Panc1 (cell line): ENCODE measurements at regions not wholly inside any gene's neighbourhood (a gene's known extent, or its start where the extent isn't known, plus 50 kb on each side); places are given as distances from the start of the nearest gene placed in this dataset.

Experiments
- CTCF ChIP-seq: fragments of 450-650 bp; IDR thresholded peaks from 2 replicates; pipeline ENCODE4 v1.5.1; 2017; ENCODE audit warnings: mild to moderate bottlenecking
- POLR2AphosphoS5 ChIP-seq: IDR thresholded peaks from 2 replicates; pipeline ENCODE4 v1.6.1; 2012; ENCODE audit warnings: mild to moderate bottlenecking, low read depth, low read length, moderate library complexity
- REST ChIP-seq, 2 experiments: IDR thresholded peaks; 2 replicates each; pipeline ENCODE4 v1.6.1; 2011 to 2012; ENCODE audit warnings: low read depth in 2 of 2, control low read depth in 1 of 2, low read length in 1 of 2, mild to moderate bottlenecking in 1 of 2, moderate library complexity in 1 of 2; ENCODE audit not compliant: insufficient read depth in 1 of 2
- SIN3A ChIP-seq: IDR thresholded peaks from 2 replicates; pipeline ENCODE4 v1.6.1; 2012; ENCODE audit warnings: low read depth, mild to moderate bottlenecking, low read length, moderate library complexity, borderline replicate concordance; ENCODE audit not compliant: insufficient read depth
- TCF7L2 ChIP-seq: IDR thresholded peaks from 2 replicates; pipeline ENCODE4 v1.6.1; 2011; ENCODE audit warnings: mild to moderate bottlenecking, low read depth, low read length, inconsistent platforms

- TF ChIP-seq CTCF = no peak
- no peak for TF ChIP-seq SIN3A
- TF ChIP-seq REST (IDR thresholded peaks at IDR 0.05; ENCODE audit: insufficient read depth in 1 of 2, low read depth in 2 of 2, low read length in 1 of 2) = no peak
- no peak for TF ChIP-seq POLR2AphosphoS5
- TF ChIP-seq TCF7L2 = no peak
Measured at GRCh38 chr10:2790396-2791188, 276.8 kb upstream of the PFKP start.
